Panc1 (cell line): ENCODE measurements at regions not wholly inside any gene's neighbourhood (a gene's known extent, or its start where the extent isn't known, plus 50 kb on each side); places are given as distances from the start of the nearest gene placed in this dataset.

Source experiments
- CTCF ChIP-seq: fragments of 450-650 bp; IDR thresholded peaks from 2 replicates; pipeline ENCODE4 v1.5.1; 2017; ENCODE audit warnings: mild to moderate bottlenecking
- POLR2AphosphoS5 ChIP-seq: IDR thresholded peaks from 2 replicates; pipeline ENCODE4 v1.6.1; 2012; ENCODE audit warnings: mild to moderate bottlenecking, low read depth, low read length, moderate library complexity
- REST ChIP-seq, 2 experiments: IDR thresholded peaks; 2 replicates each; pipeline ENCODE4 v1.6.1; 2011 to 2012; ENCODE audit warnings: low read depth in 2 of 2, control low read depth in 1 of 2, low read length in 1 of 2, mild to moderate bottlenecking in 1 of 2, moderate library complexity in 1 of 2; ENCODE audit not compliant: insufficient read depth in 1 of 2

- TF ChIP-seq CTCF (no peak), POLR2AphosphoS5 (no peak), REST (IDR thresholded peaks at IDR 0.05; ENCODE audit: insufficient read depth in 1 of 2, low read depth in 2 of 2, low read length in 1 of 2) (no peak)
Observed at GRCh38 chr2:4090668-4091630, 387.6 kb downstream of the DCDC2C start.
